Epithelial cell of esophagus (primary cell): ENCODE measurements at regions not wholly inside any gene's neighbourhood (a gene's known extent, or its start where the extent isn't known, plus 50 kb on each side); places are given as distances from the start of the nearest gene placed in this dataset.

Source experiments
- DNase-seq: peaks from one replicate; pipeline ENCODE4 v3.0.0; 2010; ENCODE audit warnings: low read depth
- H3K4me3 ChIP-seq: 2 replicates; pipeline ENCODE4 v1.5.1; 2011; ENCODE audit warnings: mild to moderate bottlenecking, low read length, control low read depth
- TF ChIP-seq, protein P1 (sequence below): IDR thresholded peaks from 2 replicates; pipeline ENCODE4 v1.5.1; 2011; ENCODE audit warnings: low read depth, mild to moderate bottlenecking, low read length, control low read depth, inconsistent platforms; ENCODE audit not compliant: insufficient read depth; ENCODE audit errors: missing control alignments

DNA sequence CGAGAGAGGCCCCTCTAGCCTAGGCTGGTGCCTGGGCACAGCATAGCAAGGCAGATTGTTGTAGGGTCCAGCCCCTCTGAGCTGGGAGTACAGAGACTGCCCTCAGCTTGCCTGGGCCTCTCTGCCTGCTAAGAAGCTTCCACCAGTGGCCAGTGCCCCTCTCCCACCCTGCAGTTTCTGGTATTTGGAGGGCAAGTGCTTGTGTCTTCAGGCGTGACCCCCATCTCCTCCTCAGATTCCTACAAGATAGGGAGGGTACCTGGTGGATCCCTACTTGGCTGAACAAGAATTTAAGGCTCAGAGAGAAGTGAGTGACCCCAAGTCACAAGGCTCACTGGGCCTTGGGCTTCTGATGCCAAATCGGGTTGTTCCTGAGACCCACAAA is 152.7 kb downstream of the URI1 start:
- TF ChIP-seq, protein P1, sequence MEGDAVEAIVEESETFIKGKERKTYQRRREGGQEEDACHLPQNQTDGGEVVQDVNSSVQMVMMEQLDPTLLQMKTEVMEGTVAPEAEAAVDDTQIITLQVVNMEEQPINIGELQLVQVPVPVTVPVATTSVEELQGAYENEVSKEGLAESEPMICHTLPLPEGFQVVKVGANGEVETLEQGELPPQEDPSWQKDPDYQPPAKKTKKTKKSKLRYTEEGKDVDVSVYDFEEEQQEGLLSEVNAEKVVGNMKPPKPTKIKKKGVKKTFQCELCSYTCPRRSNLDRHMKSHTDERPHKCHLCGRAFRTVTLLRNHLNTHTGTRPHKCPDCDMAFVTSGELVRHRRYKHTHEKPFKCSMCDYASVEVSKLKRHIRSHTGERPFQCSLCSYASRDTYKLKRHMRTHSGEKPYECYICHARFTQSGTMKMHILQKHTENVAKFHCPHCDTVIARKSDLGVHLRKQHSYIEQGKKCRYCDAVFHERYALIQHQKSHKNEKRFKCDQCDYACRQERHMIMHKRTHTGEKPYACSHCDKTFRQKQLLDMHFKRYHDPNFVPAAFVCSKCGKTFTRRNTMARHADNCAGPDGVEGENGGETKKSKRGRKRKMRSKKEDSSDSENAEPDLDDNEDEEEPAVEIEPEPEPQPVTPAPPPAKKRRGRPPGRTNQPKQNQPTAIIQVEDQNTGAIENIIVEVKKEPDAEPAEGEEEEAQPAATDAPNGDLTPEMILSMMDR, result no peak
- DNase-seq, result no peak
- no peak overlapping the region for H3K4me3 ChIP-seq

DNA sequence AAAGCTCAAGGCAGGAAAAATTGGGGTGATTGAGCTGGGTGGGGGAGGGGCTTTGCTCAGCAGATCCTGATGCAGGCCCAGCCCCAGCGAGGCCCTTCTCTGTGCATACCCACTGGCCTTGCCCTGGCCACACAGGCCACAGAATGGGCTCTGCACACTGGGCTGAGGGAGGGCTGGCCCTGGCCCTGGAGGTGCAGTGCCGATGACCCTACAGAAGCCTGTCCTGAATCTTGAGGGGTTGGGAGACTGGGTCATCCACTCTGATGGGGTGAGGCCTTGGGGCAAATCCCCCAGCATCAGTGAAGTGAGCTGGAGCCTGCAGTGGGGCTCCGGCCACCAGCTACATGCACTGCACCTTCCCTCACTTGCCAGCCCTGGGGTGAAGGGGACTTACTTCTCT is 153.1 kb downstream of the URI1 start:
- TF ChIP-seq, protein P1, result no peak
- H3K4me3 ChIP-seq, result no peak overlapping the region
- DNase-seq, result no peak

GRCh38 chr19:30096596-30097370 is 154.7 kb downstream of the URI1 start:
- no peak for DNase-seq
- no peak overlapping the region for H3K4me3 ChIP-seq
- TF ChIP-seq, protein P1, result no peak

DNA sequence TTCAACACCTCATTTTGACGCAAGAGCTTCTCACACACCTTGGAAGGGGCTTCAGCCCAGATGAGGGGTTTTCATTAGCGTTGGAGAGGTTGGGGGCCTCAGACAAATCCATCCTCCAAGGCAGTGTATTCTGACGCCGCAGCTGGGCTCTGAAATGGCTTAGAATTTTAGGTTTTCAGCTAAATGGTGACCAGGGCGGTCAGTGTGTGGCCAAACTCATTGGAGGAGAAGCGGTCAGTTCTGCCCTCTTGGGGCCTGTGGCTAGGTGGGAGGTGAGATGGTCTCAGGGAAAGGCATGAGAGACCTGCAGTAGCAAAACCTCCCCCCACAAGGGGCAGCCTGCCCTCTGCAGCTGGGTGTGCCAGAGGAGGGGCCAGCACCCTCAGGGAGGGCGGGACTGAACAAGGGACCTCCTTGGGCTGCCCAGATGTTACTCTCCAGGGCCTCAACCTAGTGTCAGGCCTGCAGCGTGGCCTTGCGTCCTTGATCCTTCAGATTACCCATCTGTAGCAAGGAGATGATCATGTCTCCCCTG is 155.8 kb downstream of the URI1 start:
- TF ChIP-seq, protein P1, result no peak
- no peak overlapping the region for H3K4me3 ChIP-seq
- no peak for DNase-seq

DNA sequence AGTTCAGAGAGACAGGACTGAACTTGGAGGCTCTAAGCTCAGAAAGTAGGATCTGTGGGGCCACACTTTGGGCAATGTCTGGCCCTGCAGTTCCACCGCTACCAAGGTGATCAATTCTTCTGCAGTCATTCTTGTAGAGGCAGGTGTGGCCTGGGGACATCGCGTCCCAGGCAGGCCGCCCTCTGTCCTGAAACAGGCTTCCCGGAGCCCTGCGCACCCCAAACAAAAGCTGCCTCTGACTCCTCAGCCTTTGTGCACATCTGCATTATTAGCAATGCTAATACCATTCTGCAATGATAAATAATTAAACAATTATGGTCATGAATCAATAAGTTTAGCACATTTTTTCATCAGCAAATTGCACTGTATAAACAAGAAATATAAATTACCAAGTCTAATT is 160.2 kb downstream of the URI1 start:
- DNase-seq, result no peak
- no peak overlapping the region for H3K4me3 ChIP-seq
- TF ChIP-seq, protein P1, result no peak

GRCh38 chr19:30102666-30103065 is 160.6 kb downstream of the URI1 start:
- DNase-seq, result no peak
- H3K4me3 ChIP-seq, result no peak overlapping the region
- TF ChIP-seq, protein P1, result no peak

DNA sequence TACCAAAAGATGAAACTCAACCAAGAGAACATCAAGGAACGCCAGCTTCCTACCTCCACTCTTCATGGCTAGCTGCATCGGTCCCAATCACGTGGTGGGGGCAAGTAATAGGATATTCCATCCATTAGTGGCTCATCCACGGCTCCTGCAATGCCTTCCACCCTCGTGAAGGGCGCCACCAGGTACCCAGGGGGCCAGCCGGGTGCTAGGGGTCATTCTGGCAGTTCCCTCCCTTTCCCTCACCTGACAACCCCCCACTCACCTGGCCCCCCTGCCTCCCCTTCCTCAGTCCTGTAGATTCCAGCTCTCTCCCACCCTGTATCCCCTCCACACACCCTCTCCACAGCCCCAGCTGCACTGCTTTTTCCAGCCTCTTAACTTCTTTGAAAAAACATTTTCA is 161.9 kb downstream of the URI1 start:
- TF ChIP-seq, protein P1, result no peak
- no peak for DNase-seq
- H3K4me3 ChIP-seq, result no peak overlapping the region
